DOHH2 (cell line): ENCODE measurements at regions not wholly inside any gene's neighbourhood (a gene's known extent, or its start where the extent isn't known, plus 50 kb on each side); places are given as distances from the start of the nearest gene placed in this dataset.

Experiments used
- H3F3A ChIP-seq: fragments of 200-600 bp; sonication (generic), shearing (Covaris generic); 2 replicates; pipeline ENCODE4 v1.6.0; 2016; ENCODE audit warnings: antibody characterized with exemption, mild to moderate bottlenecking; ENCODE audit not compliant: control insufficient read depth, insufficient read depth
- H3K27ac ChIP-seq: fragments of 200-600 bp; sonication (generic); 2 replicates; pipeline ENCODE4 v1.5.1; 2014; ENCODE audit warnings: low read depth, mild to moderate bottlenecking, low read length, moderate library complexity
- H3K27me3 ChIP-seq: fragments of 200-600 bp; sonication (generic); 2 replicates; pipeline ENCODE4 v1.6.1; 2014; ENCODE audit warnings: mild to moderate bottlenecking, low read length, mixed read lengths; ENCODE audit not compliant: control insufficient read depth
- H3K36me3 ChIP-seq: fragments of 200-600 bp; sonication (generic); 2 replicates; pipeline ENCODE4 v1.6.1; 2014; ENCODE audit warnings: mild to moderate bottlenecking, low read length, moderate library complexity, mixed read lengths; ENCODE audit not compliant: control insufficient read depth
- H3K4me1 ChIP-seq: fragments of 200-600 bp; sonication (generic); 2 replicates; pipeline ENCODE4 v1.6.1; 2014; ENCODE audit warnings: mild to moderate bottlenecking, low read length, mixed read lengths; ENCODE audit not compliant: control insufficient read depth
- H3K4me2 ChIP-seq: fragments of 200-600 bp; sonication (generic); 2 replicates; pipeline ENCODE4 v1.6.0; 2014; ENCODE audit warnings: mild to moderate bottlenecking, low read length, moderate library complexity
- H3K4me3 ChIP-seq: fragments of 200-600 bp; sonication (generic); 2 replicates; pipeline ENCODE4 v1.5.1; 2014; ENCODE audit warnings: mild to moderate bottlenecking, low read length, mixed read lengths
- H3K79me2 ChIP-seq: fragments of 200-600 bp; sonication (generic); 2 replicates; pipeline ENCODE4 v1.6.1; 2014; ENCODE audit warnings: mild to moderate bottlenecking, low read length, mixed read lengths; ENCODE audit not compliant: control insufficient read depth
- H3K9me2 ChIP-seq: fragments of 200-600 bp; sonication (generic); replicated peaks from 2 replicates; pipeline ENCODE4 v1.6.1; 2014; ENCODE audit warnings: mild to moderate bottlenecking, low read length, mixed read lengths; ENCODE audit not compliant: control insufficient read depth
- H3K9me3 ChIP-seq: fragments of 200-600 bp; sonication (generic); 2 replicates; pipeline ENCODE4 v1.6.1; 2014; ENCODE audit warnings: antibody characterized with exemption, low read length, mixed read lengths; ENCODE audit not compliant: control insufficient read depth, insufficient read depth
- H4K20me1 ChIP-seq: fragments of 200-600 bp; sonication (generic); 2 replicates; pipeline ENCODE4 v1.6.0; 2014; ENCODE audit warnings: low read depth, mild to moderate bottlenecking, antibody characterized with exemption, low read length, moderate library complexity; ENCODE audit not compliant: control insufficient read depth, insufficient read depth
- EZH2phosphoT487 ChIP-seq: fragments of 200-600 bp; sonication (generic); IDR thresholded peaks from 2 replicates; pipeline ENCODE4 v1.6.1; 2017; ENCODE audit warnings: borderline replicate concordance, mild to moderate bottlenecking, antibody characterized with exemption, low read length, moderate library complexity, mixed read lengths
- TF ChIP-seq, protein P1 (sequence below): fragments of 200-600 bp; sonication (generic); IDR thresholded peaks from one replicate; pipeline ENCODE4 v1.5.1; 2014; ENCODE audit warnings: antibody characterized with exemption, mild to moderate bottlenecking, low read depth, low read length; ENCODE audit not compliant: poor library complexity, severe bottlenecking

DNA sequence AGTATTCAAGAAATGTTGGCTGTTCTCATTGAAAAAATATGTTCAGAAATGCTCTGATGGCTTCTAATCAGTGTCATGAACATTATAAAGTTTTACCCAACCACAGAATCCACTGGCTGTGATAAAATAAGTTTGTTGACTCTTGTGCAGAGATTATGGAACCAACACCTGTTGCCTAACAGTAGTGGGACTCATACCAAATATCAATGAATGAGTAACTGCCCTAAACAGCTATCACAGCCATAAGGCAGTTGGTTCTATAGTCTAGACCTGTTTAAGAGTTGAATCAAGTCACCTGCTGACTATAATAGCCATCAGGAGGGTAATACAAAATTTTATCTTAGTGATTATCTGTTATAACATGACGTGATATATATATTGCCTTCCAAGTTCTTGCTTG is 168.3 kb downstream of the ATOH1 start:
- no peak overlapping the region for H3K27ac ChIP-seq
- TF ChIP-seq EZH2phosphoT487 = no peak
- TF ChIP-seq, protein P1, sequence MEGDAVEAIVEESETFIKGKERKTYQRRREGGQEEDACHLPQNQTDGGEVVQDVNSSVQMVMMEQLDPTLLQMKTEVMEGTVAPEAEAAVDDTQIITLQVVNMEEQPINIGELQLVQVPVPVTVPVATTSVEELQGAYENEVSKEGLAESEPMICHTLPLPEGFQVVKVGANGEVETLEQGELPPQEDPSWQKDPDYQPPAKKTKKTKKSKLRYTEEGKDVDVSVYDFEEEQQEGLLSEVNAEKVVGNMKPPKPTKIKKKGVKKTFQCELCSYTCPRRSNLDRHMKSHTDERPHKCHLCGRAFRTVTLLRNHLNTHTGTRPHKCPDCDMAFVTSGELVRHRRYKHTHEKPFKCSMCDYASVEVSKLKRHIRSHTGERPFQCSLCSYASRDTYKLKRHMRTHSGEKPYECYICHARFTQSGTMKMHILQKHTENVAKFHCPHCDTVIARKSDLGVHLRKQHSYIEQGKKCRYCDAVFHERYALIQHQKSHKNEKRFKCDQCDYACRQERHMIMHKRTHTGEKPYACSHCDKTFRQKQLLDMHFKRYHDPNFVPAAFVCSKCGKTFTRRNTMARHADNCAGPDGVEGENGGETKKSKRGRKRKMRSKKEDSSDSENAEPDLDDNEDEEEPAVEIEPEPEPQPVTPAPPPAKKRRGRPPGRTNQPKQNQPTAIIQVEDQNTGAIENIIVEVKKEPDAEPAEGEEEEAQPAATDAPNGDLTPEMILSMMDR = no peak
- no peak overlapping the region for H3K4me3 ChIP-seq

DNA sequence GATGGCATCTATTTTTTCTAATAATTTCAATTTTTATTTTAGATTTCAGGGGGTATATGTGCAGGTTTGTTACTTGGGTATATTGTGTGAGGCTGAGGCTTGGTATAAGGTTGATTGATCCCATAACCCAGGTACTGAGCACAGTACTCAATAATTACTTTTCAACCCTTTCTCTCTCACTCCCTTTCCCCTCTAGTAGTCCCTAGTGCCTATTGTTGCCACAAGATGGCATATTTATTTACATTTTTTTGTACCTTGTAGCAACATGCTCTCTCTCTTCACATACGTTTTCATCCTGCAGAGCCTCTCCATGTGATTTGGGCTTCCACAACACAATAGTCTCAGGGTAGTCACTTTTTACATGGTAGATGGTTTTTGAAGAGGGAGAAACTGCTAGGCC is 172.0 kb downstream of the ATOH1 start:
- no peaks in the 10 kb centered on the region for H3K4me1 ChIP-seq
- no peaks in the 10 kb centered on the region for H3K9me3 ChIP-seq
- no peak overlapping the region for H3K27ac ChIP-seq
- no peaks in the 10 kb centered on the region for H3K79me2 ChIP-seq
- H3K4me2 ChIP-seq = no peak overlapping the region
- H3K4me3 ChIP-seq = no peak overlapping the region
- no peak for TF ChIP-seq EZH2phosphoT487
- TF ChIP-seq, protein P1 = no peak
- H3K27me3 ChIP-seq = no peaks in the 10 kb centered on the region
- no peaks in the 10 kb centered on the region for H3K9me2 ChIP-seq
- H4K20me1 ChIP-seq = no peaks in the 10 kb centered on the region
- no peaks in the 10 kb centered on the region for H3K36me3 ChIP-seq
- no peaks in the 10 kb centered on the region for H3F3A ChIP-seq

More for the DNA sequence above, 168.3 kb downstream of the ATOH1 start:
- H3K79me2 ChIP-seq = no peaks in the 10 kb centered on the region
- no peak overlapping the region for H3K4me2 ChIP-seq
- H3K4me1 ChIP-seq = no peaks in the 10 kb centered on the region
- H3K27me3 ChIP-seq = no peaks in the 10 kb centered on the region
- H3K9me3 ChIP-seq = no peaks in the 10 kb centered on the region
- H4K20me1 ChIP-seq = no peaks in the 10 kb centered on the region
- no peaks in the 10 kb centered on the region for H3K9me2 ChIP-seq
- no peaks in the 10 kb centered on the region for H3F3A ChIP-seq
- H3K36me3 ChIP-seq = no peaks in the 10 kb centered on the region

DNA sequence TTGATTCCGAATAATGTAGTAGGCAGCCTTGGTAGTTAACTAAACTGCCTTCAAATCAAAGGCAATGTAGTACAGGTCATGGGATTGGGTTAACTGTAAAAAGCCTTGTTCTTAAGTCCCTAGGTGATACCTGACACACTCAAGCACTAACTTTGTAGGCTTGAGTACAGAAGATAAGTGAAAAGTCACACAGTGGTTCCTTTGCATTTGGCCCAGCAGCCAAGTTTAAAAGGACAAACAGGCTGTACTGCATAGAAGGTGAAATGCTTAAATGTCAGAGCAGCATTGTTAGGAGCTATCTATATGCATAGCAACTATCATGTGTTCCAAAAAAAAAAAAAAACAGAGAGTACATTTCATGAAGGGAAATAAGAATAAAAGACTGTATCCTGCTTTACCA is 178.4 kb downstream of the ATOH1 start:
- no peaks in the 10 kb centered on the region for H3K79me2 ChIP-seq
- no peaks in the 10 kb centered on the region for H3K4me1 ChIP-seq
- TF ChIP-seq, protein P1 = no peak
- no peak for TF ChIP-seq EZH2phosphoT487
- no peak overlapping the region for H3K27ac ChIP-seq
- no peaks in the 10 kb centered on the region for H3K36me3 ChIP-seq
- H3K4me3 ChIP-seq = no peak overlapping the region
- no peaks in the 10 kb centered on the region for H4K20me1 ChIP-seq
- H3K9me2 ChIP-seq = no peaks in the 10 kb centered on the region
- H3K9me3 ChIP-seq = no peaks in the 10 kb centered on the region
- H3F3A ChIP-seq = no peaks in the 10 kb centered on the region
- no peak overlapping the region for H3K4me2 ChIP-seq
- no peaks in the 10 kb centered on the region for H3K27me3 ChIP-seq

DNA sequence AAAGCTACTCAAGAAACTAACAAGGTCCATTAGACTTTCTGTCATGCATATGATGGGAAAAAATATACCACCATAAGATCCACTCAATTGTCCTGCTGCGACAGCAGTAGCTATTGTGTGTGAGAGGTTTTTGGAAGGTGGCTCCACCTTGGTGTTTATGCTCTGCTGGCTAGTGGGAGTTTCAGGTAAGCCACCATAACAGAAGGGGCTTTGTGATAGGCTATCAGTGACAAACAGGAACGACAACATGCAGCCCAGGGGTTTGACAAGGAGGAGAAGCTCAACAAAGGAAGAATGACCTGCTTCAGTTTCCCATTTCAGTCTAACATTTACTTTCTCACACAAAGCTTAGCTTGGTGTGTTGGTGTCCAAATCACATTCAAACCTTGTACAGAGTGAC is 182.6 kb downstream of the ATOH1 start:
- H3K9me3 ChIP-seq = no peaks in the 10 kb centered on the region
- H3K79me2 ChIP-seq = no peaks in the 10 kb centered on the region
- H3K27me3 ChIP-seq = no peaks in the 10 kb centered on the region
- no peak overlapping the region for H3K4me3 ChIP-seq
- H4K20me1 ChIP-seq = no peaks in the 10 kb centered on the region
- TF ChIP-seq, protein P1 = no peak
- no peak for TF ChIP-seq EZH2phosphoT487
- H3F3A ChIP-seq = no peaks in the 10 kb centered on the region
- H3K36me3 ChIP-seq = no peaks in the 10 kb centered on the region
- H3K4me1 ChIP-seq = no peaks in the 10 kb centered on the region
- no peak overlapping the region for H3K4me2 ChIP-seq
- H3K27ac ChIP-seq = no peak overlapping the region
- H3K9me2 ChIP-seq = no peaks in the 10 kb centered on the region
